GM21515 (cell line): ENCODE measurements at regions not wholly inside any gene's neighbourhood (a gene's known extent, or its start where the extent isn't known, plus 50 kb on each side); places are given as distances from the start of the nearest gene placed in this dataset.
"Not testable (repeated sequence)": the region's sequence is repeated elsewhere in the genome, so short reads cannot be mapped to it uniquely, and the experiment has no call there.

Experiments used
- ATAC-seq: cut with Tn5 transposase; IDR thresholded peaks from one replicate; pipeline ENCODE4 v1.9.1; 2021; ENCODE audit not compliant: unreplicated experiment

DNA sequence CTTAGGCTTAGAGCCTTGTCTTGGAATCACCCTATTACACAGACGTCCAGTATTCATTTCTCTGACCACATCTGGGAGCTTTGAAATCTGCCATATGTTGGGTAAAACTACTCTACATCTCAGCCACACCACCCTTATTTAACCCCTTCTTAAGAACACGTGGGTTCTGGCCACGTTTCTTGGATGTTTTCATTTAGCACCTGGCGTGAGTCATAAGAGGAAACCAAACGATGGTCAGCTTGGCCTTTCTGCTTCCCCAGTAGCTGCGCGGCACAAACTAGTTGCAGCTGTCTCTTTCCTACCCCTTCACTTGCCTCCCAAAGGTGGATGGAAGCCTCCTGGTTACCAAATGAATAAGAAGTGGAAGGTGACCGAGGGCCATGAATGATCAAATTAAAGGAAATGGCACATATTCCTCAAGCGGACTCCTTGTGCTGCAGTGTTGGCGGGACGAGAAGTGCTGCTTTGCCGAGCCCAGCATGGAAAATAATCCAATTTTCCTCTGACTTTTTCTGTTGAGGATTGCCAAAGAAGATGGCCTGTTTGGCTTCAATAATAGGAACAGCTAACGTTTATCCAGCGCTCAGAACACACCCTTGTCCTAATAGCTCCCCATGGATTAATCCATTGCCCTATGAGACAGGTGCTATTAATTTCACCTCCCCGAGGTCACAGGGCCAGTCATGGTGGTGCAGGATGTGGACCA lies 154.1 kb downstream of the ZNF664 start:
- peak; percentile 40 for ATAC-seq

DNA sequence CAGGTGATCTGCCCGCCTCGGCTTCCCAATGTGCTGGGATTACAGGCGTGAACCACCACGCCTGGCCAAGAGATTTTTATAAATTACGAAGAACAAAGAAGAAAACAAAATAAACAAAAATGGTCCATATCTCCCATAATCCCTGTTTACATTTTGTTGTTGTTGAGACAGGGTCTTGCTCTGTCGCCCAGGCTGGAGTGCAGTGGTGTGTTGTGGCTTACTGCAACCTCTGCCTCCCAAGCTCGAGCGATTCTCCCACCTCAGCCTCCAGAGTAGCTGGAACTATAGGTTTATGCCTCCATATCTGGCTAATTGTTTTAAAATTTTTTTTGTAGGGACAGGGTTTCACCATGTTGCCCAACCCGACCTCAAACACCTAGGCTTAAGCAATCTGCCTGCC lies 156.1 kb downstream of the ZNF664 start:
- no peak for ATAC-seq

GRCh38 chr12:124130691-124131591 lies 157.9 kb downstream of the ZNF664 start:
- ATAC-seq: peak; percentile 80

- ATAC-seq: no peak
These were observed 158.6 kb downstream of the ZNF664 start for GRCh38 chr12:124131659-124132058.

DNA sequence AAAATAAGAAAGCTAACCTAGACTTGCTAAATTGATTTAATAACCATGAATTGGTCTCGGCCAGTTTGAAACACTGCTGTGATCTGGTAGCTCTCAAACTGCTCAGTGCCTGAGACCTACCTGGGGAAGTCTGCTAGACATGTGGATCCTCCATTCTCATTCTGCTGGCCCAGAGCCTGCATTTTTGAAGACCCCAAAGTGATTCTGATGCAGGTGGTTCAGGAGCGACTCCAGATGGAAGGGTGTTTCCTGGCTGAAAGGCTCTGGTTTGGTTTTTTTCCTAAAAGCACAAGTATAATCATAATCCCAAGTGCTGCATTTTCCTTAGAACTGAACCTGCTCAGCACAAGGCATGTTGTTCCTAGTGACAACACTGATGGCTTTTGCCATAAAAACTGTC lies 159.5 kb downstream of the ZNF664 start:
- ATAC-seq: no peak

- no peak for ATAC-seq
These were observed 158.1 kb upstream of the RFLNA start for GRCh38 chr12:124136796-124137195.

GRCh38 chr12:124140944-124141486 lies 153.9 kb upstream of the RFLNA start:
- no peak for ATAC-seq

DNA sequence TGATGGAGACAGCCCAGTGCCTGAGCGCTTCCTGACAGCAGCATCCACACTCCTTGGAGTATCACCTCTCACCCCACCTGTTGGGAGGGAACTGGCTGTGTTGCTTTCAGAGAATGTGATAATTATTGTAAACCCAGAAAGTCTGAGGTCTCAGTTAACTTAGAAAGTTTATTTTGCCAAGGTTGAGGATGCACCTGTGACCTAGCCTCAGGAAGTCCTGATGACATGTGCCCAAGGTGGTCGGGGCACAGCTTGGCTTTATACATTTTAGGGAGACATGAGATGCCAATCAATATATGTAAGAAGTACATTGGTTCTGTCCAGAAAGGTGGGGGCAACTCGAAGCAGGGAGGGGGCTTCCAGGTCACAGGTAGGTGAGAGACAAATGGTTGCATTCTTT lies 153.3 kb upstream of the RFLNA start:
- not testable (repeated sequence) for ATAC-seq

DNA sequence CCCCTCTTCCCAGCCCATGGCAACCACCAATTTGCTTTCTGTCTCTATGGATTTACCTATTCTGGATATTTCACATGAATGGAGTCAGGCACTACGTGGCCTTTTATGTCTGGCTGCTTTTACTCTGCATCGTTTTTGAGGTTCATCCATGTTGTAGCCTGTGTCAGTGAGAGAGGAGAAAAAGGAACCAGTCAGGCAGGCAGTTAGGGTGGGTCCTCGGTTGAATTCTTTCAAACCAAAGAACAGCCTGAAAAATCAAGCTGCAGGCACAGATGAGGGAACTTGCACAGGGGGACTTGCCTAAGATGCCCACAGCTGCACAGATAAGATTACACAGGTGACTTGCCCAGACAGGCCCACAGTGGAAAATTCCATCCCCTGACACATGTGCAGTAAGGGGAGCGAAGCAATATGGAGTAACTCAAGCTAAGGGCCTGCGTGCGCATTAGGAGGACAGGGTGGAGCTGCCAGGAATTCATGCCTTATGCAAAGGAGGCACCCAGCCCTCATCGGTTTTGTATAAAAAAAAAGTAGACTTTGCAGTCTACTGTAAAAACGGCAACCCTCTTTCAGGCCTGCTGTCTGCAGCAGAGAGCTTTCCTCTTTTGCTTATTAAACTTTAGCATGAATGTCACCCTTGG lies 152.4 kb upstream of the RFLNA start:
- ATAC-seq: no peak

DNA sequence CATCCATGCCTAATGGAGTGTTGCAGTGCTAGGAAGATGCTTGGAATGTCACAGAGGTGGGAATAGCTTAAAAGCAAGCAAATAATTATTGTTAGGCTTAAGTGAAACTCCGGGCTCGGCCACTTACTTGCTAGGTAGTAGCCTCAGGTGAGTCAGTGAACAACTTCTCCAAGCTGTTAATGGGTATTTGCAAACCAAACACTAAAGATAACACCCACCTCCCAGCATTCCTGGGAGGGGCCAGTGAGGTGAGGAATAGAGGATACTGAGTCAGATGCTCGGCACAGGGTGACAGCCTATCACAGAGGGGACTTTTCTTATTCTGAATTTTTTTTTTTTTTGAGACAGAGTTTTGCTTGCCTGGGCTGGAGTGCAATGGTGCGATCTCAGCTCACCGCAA lies 151.2 kb upstream of the RFLNA start:
- ATAC-seq: no peak

DNA sequence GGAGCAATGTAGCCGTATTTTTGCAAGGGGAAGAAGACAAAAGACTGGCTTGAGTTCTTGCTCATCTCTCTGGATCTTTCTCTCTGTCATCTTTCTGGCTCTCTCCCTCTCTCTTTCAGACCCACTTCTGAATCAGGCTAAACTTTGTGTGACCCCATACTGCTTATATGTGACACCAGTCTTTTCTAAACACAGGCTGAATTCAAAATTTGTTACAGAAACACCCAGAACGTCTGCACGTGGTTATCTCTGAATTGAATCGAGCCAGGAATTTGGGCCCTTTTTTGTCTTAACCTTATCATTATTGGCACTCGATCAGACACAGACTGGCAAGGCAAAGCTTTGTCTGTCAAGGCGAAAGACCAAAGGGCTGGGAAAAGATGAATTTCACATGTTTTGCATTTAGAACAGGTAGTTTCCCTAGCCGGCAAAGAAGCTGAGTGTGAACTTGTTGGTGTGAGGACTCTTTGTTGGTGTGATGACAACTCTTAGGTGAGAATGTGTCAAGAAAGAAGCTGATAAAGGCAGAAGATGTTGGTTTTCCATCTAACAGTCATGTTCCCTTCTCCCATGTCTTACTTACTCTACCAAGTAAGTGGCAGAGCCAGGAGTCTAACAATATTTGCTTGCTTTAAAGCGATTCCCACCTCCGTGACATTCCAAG lies 150.2 kb upstream of the RFLNA start:
- ATAC-seq: no peak

GRCh38 chr12:124147027-124147426 lies 147.9 kb upstream of the RFLNA start:
- ATAC-seq: no peak

- ATAC-seq: peak; percentile 56
These were observed 147.3 kb upstream of the RFLNA start for GRCh38 chr12:124147575-124147974.

- no peak for ATAC-seq
These were observed 146.2 kb upstream of the RFLNA start for GRCh38 chr12:124148481-124149273.

- no peak for ATAC-seq
These were observed 145.6 kb upstream of the RFLNA start for GRCh38 chr12:124149287-124149686.

DNA sequence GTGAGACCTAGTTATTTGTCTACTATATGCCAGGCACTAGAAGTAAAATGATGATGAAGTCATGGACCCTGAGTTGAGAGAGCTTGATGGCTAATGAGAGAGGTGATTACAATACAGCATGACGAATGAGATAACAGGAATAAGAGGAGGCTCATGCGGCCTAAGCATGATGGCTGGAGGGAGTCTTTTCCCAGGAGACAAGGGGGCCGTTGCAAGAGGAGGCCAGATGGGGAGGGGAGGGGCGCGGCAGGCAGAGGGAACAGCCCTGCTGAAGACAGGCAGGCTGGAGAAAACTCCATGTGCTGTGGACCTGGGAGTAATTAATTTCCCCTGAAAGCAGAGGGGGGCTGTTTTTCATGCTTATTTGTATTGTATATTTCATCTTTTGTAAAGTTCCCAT lies 144.7 kb upstream of the RFLNA start:
- no peak for ATAC-seq

DNA sequence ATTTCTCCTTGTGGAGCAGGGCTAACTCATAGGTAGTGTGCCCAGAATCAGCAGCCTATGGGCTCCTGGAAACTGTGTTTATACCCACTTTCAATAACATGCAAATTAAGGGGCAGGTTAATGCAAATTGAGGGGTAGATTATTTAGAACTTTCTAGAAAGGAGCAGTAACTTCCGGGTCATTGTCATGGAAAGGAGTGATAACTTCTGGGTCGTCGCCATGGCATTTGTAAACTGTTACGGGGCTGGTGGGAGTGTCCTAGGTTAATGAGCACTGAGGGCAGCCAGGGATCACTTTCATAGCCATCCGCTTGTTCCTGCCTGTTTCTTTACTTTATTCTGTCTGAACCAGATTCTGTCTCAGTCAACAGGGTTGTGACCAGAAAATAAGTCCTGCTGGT lies 143.3 kb upstream of the RFLNA start:
- ATAC-seq: no peak

DNA sequence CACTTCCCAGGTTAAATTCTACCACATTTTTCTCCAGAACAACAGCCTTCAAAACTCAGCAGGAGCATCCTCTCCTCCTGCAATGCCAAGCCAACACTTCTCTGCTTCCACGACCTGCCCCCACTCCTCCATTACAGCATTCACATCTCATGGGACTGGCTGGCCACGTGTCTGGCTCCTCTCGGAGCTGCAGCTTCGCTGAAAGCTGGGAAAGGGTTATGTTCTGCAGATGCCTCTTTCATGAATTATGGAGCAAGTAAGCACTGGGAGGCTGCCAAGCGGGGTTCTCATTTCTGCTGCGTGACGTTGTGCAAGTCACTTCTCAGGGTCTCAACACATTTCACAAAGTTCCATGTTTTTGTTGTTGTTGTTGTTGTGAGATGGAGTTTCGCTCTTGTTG lies 142.2 kb upstream of the RFLNA start:
- ATAC-seq: no peak

- no peak for ATAC-seq
These were observed 141.5 kb upstream of the RFLNA start for GRCh38 chr12:124153392-124153791.

DNA sequence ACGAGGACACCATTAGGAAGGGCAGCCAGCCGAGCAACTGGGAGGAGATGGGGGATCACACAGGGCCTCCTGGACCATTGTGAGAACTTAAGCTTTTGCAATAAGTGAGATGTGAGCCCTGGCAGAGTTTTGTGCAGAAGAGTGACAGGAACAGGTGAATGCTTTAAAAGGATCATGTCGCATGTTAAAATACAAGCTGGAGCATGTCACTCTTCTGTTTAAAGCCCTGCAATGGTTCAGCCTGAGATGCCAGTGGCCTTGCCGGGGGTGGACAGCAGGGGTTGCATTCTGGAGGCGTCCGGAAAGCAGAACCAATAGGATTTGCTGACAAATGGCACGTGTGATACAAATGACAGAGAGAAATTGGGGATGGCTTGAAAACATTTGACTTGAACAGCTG lies 137.5 kb upstream of the RFLNA start:
- no peak for ATAC-seq
